ENCODE measurements at regions not wholly inside any gene's neighbourhood (a gene's known extent, or its start where the extent isn't known, plus 50 kb on each side); places are given as distances from the start of the nearest gene placed in this dataset.

- no peaks in the 10 kb centered on the region for H3K9me3 ChIP-seq (ENCODE audit: control insufficient read depth, low read depth, low read length)
- H2BK12ac ChIP-seq (ENCODE audit: insufficient read length, low read depth, low read length) = no peak overlapping the region
- H3K23me2 ChIP-seq (ENCODE audit: insufficient read length, low read depth, low read length, poor library complexity, severe bottlenecking) = no peaks in the 10 kb centered on the region
- no peaks in the 10 kb centered on the region for H3K79me2 ChIP-seq (ENCODE audit: insufficient read depth, low read length)
- no peak overlapping the region for H3K27ac Mint-ChIP-seq
- no peak overlapping the region for H3K4ac ChIP-seq (ENCODE audit: low read depth, low read length)
- no peaks in the 10 kb centered on the region for H3K27me3 ChIP-seq (ENCODE audit: insufficient read depth, low read length)
- no peak overlapping the region for H3K14ac ChIP-seq (ENCODE audit: insufficient read depth, low read length)
- no peak overlapping the region for H3K9ac ChIP-seq (ENCODE audit: extremely low read depth, insufficient read length, low read length)
- WGBS (ENCODE audit: extremely low coverage, insufficient read length, low lambda C conversion rate) = no CpG with 5 or more reads among the region's 2 CpGs
- no peaks in the 10 kb centered on the region for H3K9me3 Mint-ChIP-seq
- no peaks in the 10 kb centered on the region for H3K4me1 ChIP-seq (ENCODE audit: insufficient read depth, low read length)
- no peak overlapping the region for H3T11ph ChIP-seq (ENCODE audit: low read length)
- no peak overlapping the region for H3K4me3 Mint-ChIP-seq
- H3K23ac ChIP-seq (ENCODE audit: insufficient read length, low read depth, low read length) = no peak overlapping the region
- no peak overlapping the region for H3K56ac ChIP-seq (ENCODE audit: insufficient read length, low read depth, low read length)
- H4K5ac ChIP-seq (ENCODE audit: insufficient read length, low read depth, low read length) = no peak overlapping the region
- no peak overlapping the region for H3K18ac ChIP-seq (ENCODE audit: insufficient read length, low read depth, low read length)
- H3K27me3 Mint-ChIP-seq (ENCODE audit: low read depth) = 0 out of 2 replicates have a peak, but pooled peaks cover 2% of the 10 kb centered on the region
- H2BK15ac ChIP-seq (ENCODE audit: low read depth, low read length) = no peak overlapping the region
- H2BK120ac ChIP-seq (ENCODE audit: low read depth, low read length, poor library complexity, severe bottlenecking) = no peak overlapping the region
- no peak for TF ChIP-seq CTCF (conservative IDR thresholded peaks at IDR 0.05)
- H3K27ac ChIP-seq (ENCODE audit: insufficient read length, low read depth, low read length) = no peak overlapping the region
- H3K36me3 Mint-ChIP-seq (ENCODE audit: insufficient read depth in 1 of 3, low read depth in 3 of 3) = no peaks in the 10 kb centered on the region
- no peak overlapping the region for H2BK20ac ChIP-seq (ENCODE audit: low read depth, low read length, poor library complexity, severe bottlenecking)
- no peaks in the 10 kb centered on the region for H3K4me1 Mint-ChIP-seq
- no peak for DNase-seq
- no peak overlapping the region for H2BK5ac ChIP-seq (ENCODE audit: insufficient read length, low read length)
- no peak overlapping the region for H2AFZ ChIP-seq (ENCODE audit: low read length)
- H2AK5ac ChIP-seq (ENCODE audit: insufficient read length, low read length) = no peak overlapping the region
- H4K20me1 ChIP-seq (ENCODE audit: control insufficient read depth, insufficient read depth, insufficient read length) = no peaks in the 10 kb centered on the region
- H3K79me1 ChIP-seq (ENCODE audit: insufficient read depth, low read depth, low read length, poor library complexity, severe bottlenecking) = no peaks in the 10 kb centered on the region
- no peak overlapping the region for H3K4me2 ChIP-seq (ENCODE audit: insufficient read depth, insufficient read length, low read length)
- H4K91ac ChIP-seq (ENCODE audit: insufficient read length, low read depth, low read length) = no peak overlapping the region
- no peak overlapping the region for H4K8ac ChIP-seq (replicated peaks; ENCODE audit: insufficient read length, low read depth, low read length)
These were observed 132.4 kb upstream of the FBXL4 start for GRCh38 chr6:99080191-99080590.
